ENCODE measurements at regions not wholly inside any gene's neighbourhood (a gene's known extent, or its start where the extent isn't known, plus 50 kb on each side); places are given as distances from the start of the nearest gene placed in this dataset.

- DNase-seq (no peak), ATAC-seq (no peak)
- no peaks in the 10 kb centered on the region for H3K36me3 ChIP-seq (ENCODE audit: control insufficient read depth, insufficient read depth, low read length)
- no peaks in the 10 kb centered on the region for H3K4me1 ChIP-seq (ENCODE audit: control insufficient read depth, insufficient read depth, low read length)
- no peaks in the 10 kb centered on the region for H3K36me3 Mint-ChIP-seq
- H3K27ac ChIP-seq (ENCODE audit: low read length), result no peak overlapping the region
- H3K9me3 Mint-ChIP-seq, result no peaks in the 10 kb centered on the region
- intact Hi-C loops (cut with micrococcal nuclease), result no loop called here
- H3K4me3 Mint-ChIP-seq, result no peak overlapping the region
- H3K27ac Mint-ChIP-seq, result no peak overlapping the region
- no peak for TF ChIP-seq CTCF (IDR thresholded peaks at IDR 0.05)
- 83% methylated on average over 5 of the region's 5 CpGs for WGBS (ENCODE audit: insufficient coverage)
- H3K4me1 Mint-ChIP-seq, result no peaks in the 10 kb centered on the region
- H3K9me3 ChIP-seq (ENCODE audit: control insufficient read depth, insufficient read depth, low read length), result no peaks in the 10 kb centered on the region
- H3K27me3 ChIP-seq (ENCODE audit: control insufficient read depth, insufficient read depth, low read length), result no peaks in the 10 kb centered on the region
- H3K27me3 Mint-ChIP-seq (ENCODE audit: low read depth in 2 of 2), result peaks cover 6 to 8% of the 10 kb centered on the region in 2 donors
- H3K4me3 ChIP-seq (ENCODE audit: low read length), result no peak overlapping the region
Measured at GRCh38 chr12:125395583-125396215, 330.5 kb downstream of the AACS start.

DNA sequence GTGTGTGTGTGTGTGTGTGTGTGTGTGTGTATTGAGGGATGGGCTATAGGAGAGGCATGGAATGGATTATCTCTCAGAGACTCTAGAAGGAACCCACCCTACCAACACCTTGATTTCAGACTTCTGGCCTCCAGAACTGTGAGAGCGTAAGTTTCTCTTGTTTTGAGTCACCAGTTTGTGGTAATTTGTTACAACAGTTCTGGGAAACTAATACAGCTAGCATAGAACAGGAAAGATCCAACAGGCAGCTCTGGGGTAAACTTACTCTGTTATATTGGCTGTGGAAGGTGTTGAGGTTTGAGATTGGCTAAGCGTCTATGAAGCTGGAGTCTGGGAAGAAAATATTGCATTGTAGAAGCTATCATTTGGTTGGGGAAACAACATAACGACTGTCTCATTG is 334.3 kb downstream of the AACS start:
- Histone ChIP-seq H3K27ac (ENCODE audit: low read length) (no peak overlapping the region), H3K4me3 (ENCODE audit: low read length) (no peak overlapping the region), H3K36me3 (ENCODE audit: control insufficient read depth, insufficient read depth, low read length) (no peaks in the 10 kb centered on the region), H3K27me3 (ENCODE audit: control insufficient read depth, insufficient read depth, low read length) (no peaks in the 10 kb centered on the region), H3K4me1 (ENCODE audit: control insufficient read depth, insufficient read depth, low read length) (no peaks in the 10 kb centered on the region), H3K9me3 (ENCODE audit: control insufficient read depth, insufficient read depth, low read length) (no peaks in the 10 kb centered on the region)
- intact Hi-C loops (cut with micrococcal nuclease), result no loop called here
- Mint-ChIP-seq H3K27ac (no peak overlapping the region), H3K9me3 (no peaks in the 10 kb centered on the region), H3K4me1 (no peaks in the 10 kb centered on the region), H3K4me3 (no peak overlapping the region), H3K27me3 (ENCODE audit: low read depth in 2 of 2) (no peaks in the 10 kb centered on the region), H3K36me3 (no peaks in the 10 kb centered on the region)
- DNase-seq, result no peak
- TF ChIP-seq CTCF (IDR thresholded peaks at IDR 0.05), result no peak
- 72% methylated on average over 3 of the region's 3 CpGs for WGBS (ENCODE audit: insufficient coverage)
- ATAC-seq, result no peak

GRCh38 chr12:125402874-125403789 is 337.9 kb downstream of the AACS start:
- WGBS (ENCODE audit: insufficient coverage), result 0% methylated on average over 2 of the region's 3 CpGs
- intact Hi-C loops (cut with micrococcal nuclease), result loop anchor here (2.0 kb wide), 1 partner anchor 220 kb away; no protein-coding TSS in a partner anchor

More at GRCh38 chr12:125402874-125403789, 337.9 kb downstream of the AACS start:
- Mint-ChIP-seq H3K4me3 (no peak overlapping the region), H3K27me3 (ENCODE audit: low read depth in 2 of 2) (peaks cover 2 to 8% of the 10 kb centered on the region in 2 donors), H3K4me1 (no peaks in the 10 kb centered on the region), H3K36me3 (no peaks in the 10 kb centered on the region), H3K9me3 (no peaks in the 10 kb centered on the region), H3K27ac (no peak overlapping the region)
- Histone ChIP-seq H3K9me3 (ENCODE audit: control insufficient read depth, insufficient read depth, low read length) (no peaks in the 10 kb centered on the region), H3K36me3 (ENCODE audit: control insufficient read depth, insufficient read depth, low read length) (no peaks in the 10 kb centered on the region), H3K4me3 (ENCODE audit: low read length) (no peak overlapping the region), H3K27me3 (ENCODE audit: control insufficient read depth, insufficient read depth, low read length) (no peaks in the 10 kb centered on the region), H3K27ac (ENCODE audit: low read length) (no peak overlapping the region), H3K4me1 (ENCODE audit: control insufficient read depth, insufficient read depth, low read length) (no peaks in the 10 kb centered on the region)
- DNase-seq (peak in 1 of 2 donors; percentile 30), ATAC-seq (no peak)
- peak; percentile 31 for TF ChIP-seq CTCF (IDR thresholded peaks at IDR 0.05)

All from natural killer cell (primary cell).